ENCODE measurements at regions not wholly inside any gene's neighbourhood (a gene's known extent, or its start where the extent isn't known, plus 50 kb on each side); places are given as distances from the start of the nearest gene placed in this dataset.

DNA sequence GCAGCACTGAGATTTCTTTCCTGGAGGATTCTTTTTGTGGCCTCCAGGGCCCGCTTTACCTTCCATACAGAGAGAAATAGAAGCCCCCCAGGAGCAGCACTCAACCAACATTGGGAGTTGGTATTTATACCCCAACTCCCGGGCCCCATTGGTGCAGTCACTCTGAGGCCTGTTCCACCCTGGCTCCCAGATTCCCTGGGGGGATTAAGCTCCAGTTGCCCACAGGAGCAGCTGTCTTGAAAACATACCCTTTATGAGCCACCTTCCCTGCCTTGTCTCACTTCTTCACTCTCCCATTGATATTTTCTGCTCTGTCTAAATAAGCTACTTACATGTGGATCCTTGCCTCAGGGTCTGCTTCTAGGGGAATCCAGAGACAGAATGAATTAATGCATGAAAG is 167.8 kb downstream of the KATNIP start:
- no peak for TF ChIP-seq EP300 (IDR thresholded peaks at IDR 0.05)
- TF ChIP-seq POLR2A (IDR thresholded peaks at IDR 0.05) = no peak
- TF ChIP-seq, protein P1, sequence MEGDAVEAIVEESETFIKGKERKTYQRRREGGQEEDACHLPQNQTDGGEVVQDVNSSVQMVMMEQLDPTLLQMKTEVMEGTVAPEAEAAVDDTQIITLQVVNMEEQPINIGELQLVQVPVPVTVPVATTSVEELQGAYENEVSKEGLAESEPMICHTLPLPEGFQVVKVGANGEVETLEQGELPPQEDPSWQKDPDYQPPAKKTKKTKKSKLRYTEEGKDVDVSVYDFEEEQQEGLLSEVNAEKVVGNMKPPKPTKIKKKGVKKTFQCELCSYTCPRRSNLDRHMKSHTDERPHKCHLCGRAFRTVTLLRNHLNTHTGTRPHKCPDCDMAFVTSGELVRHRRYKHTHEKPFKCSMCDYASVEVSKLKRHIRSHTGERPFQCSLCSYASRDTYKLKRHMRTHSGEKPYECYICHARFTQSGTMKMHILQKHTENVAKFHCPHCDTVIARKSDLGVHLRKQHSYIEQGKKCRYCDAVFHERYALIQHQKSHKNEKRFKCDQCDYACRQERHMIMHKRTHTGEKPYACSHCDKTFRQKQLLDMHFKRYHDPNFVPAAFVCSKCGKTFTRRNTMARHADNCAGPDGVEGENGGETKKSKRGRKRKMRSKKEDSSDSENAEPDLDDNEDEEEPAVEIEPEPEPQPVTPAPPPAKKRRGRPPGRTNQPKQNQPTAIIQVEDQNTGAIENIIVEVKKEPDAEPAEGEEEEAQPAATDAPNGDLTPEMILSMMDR (IDR thresholded peaks at IDR 0.05) = no peak
